B cell (primary cell): ENCODE measurements at regions not wholly inside any gene's neighbourhood (a gene's known extent, or its start where the extent isn't known, plus 50 kb on each side); places are given as distances from the start of the nearest gene placed in this dataset.

Experiments
- CTCF ChIP-seq: fragments of 200-600 bp; IDR thresholded peaks from one replicate; pipeline ENCODE4 v1.8.0; 2022; ENCODE audit warnings: antibody characterized with exemption, mild to moderate bottlenecking
- EZH2 ChIP-seq: IDR thresholded peaks from 2 replicates; pipeline ENCODE4 v1.6.1; 2012; ENCODE audit warnings: borderline replicate concordance, low read depth, mild to moderate bottlenecking, moderate library complexity, low read length; ENCODE audit not compliant: insufficient read depth, poor library complexity, severe bottlenecking

GRCh38 chr4:27648416-27648815 lies 787.8 kb downstream of the STIM2 start:
- TF ChIP-seq CTCF: no peak
- no peak for TF ChIP-seq EZH2
